Ishikawa (cell line): ENCODE measurements at regions not wholly inside any gene's neighbourhood (a gene's known extent, or its start where the extent isn't known, plus 50 kb on each side); places are given as distances from the start of the nearest gene placed in this dataset.

Experiments
- CEBPB ChIP-seq: IDR thresholded peaks from 2 replicates; pipeline ENCODE4 v1.6.1; 2012
- CREB1 ChIP-seq: IDR thresholded peaks from 2 replicates; pipeline ENCODE4 v1.6.1; 2012; ENCODE audit warnings: low read depth
- EGR1 ChIP-seq: IDR thresholded peaks from 2 replicates; pipeline ENCODE4 v1.6.1; 2012
- EP300 ChIP-seq: IDR thresholded peaks from 2 replicates; pipeline ENCODE4 v1.6.1; 2012; ENCODE audit warnings: borderline replicate concordance
- RAD21 ChIP-seq: IDR thresholded peaks from 2 replicates; pipeline ENCODE4 v1.6.1; 2012; ENCODE audit warnings: low read depth
- TAF1 ChIP-seq: IDR thresholded peaks from 2 replicates; pipeline ENCODE4 v1.6.1; 2012; ENCODE audit warnings: low read depth, mild to moderate bottlenecking
- TCF12 ChIP-seq: IDR thresholded peaks from 2 replicates; pipeline ENCODE4 v1.6.1; 2012; ENCODE audit warnings: low read depth
- TEAD4 ChIP-seq: IDR thresholded peaks from 2 replicates; pipeline ENCODE4 v1.6.1; 2012
- ZBTB7A ChIP-seq: IDR thresholded peaks from 2 replicates; pipeline ENCODE4 v1.6.1; 2012; ENCODE audit warnings: low read depth
- TF ChIP-seq, protein P1 (sequence below): IDR thresholded peaks from 2 replicates; pipeline ENCODE4 v1.6.1; 2012
- TF ChIP-seq, protein P2 (sequence below): IDR thresholded peaks from 2 replicates; pipeline ENCODE4 v1.6.1; 2012; ENCODE audit warnings: low read depth, mild to moderate bottlenecking

DNA sequence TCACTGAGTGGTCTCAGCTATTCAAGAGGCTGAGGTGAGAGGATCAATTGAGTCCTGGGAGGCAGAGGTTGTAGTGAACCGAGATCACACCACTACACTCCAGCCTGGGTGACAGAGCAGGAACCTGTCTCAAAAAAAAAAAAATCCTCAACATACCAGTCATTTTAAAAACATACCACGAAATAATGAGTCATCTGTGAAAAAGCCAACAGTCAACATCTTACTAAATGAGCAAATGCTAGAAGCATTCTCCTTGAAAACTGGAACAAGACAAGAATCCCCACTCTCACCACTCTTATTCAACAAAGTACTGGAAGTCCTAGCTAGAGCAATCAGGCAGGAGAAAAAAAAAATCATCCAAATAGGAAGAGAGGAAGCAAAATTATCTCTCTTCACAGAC lies 104.0 kb upstream of the ARHGEF9 start:
- no peak for TF ChIP-seq TCF12
- TF ChIP-seq, protein P1, sequence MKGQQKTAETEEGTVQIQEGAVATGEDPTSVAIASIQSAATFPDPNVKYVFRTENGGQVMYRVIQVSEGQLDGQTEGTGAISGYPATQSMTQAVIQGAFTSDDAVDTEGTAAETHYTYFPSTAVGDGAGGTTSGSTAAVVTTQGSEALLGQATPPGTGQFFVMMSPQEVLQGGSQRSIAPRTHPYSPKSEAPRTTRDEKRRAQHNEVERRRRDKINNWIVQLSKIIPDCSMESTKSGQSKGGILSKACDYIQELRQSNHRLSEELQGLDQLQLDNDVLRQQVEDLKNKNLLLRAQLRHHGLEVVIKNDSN = no peak
- no peak for TF ChIP-seq RAD21
- TF ChIP-seq, protein P2, sequence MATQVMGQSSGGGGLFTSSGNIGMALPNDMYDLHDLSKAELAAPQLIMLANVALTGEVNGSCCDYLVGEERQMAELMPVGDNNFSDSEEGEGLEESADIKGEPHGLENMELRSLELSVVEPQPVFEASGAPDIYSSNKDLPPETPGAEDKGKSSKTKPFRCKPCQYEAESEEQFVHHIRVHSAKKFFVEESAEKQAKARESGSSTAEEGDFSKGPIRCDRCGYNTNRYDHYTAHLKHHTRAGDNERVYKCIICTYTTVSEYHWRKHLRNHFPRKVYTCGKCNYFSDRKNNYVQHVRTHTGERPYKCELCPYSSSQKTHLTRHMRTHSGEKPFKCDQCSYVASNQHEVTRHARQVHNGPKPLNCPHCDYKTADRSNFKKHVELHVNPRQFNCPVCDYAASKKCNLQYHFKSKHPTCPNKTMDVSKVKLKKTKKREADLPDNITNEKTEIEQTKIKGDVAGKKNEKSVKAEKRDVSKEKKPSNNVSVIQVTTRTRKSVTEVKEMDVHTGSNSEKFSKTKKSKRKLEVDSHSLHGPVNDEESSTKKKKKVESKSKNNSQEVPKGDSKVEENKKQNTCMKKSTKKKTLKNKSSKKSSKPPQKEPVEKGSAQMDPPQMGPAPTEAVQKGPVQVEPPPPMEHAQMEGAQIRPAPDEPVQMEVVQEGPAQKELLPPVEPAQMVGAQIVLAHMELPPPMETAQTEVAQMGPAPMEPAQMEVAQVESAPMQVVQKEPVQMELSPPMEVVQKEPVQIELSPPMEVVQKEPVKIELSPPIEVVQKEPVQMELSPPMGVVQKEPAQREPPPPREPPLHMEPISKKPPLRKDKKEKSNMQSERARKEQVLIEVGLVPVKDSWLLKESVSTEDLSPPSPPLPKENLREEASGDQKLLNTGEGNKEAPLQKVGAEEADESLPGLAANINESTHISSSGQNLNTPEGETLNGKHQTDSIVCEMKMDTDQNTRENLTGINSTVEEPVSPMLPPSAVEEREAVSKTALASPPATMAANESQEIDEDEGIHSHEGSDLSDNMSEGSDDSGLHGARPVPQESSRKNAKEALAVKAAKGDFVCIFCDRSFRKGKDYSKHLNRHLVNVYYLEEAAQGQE = no peak
- TF ChIP-seq CREB1 = no peak
- TF ChIP-seq EGR1 = no peak
- TF ChIP-seq TAF1 = no peak
- no peak for TF ChIP-seq EP300
- no peak for TF ChIP-seq TEAD4
- TF ChIP-seq CEBPB = no peak
- no peak for TF ChIP-seq ZBTB7A
